ENCODE measurements at regions not wholly inside any gene's neighbourhood (a gene's known extent, or its start where the extent isn't known, plus 50 kb on each side); places are given as distances from the start of the nearest gene placed in this dataset.
"Not testable (repeated sequence)": the region's sequence is repeated elsewhere in the genome, so short reads cannot be mapped to it uniquely, and the experiment has no call there.

- peaks cover 0 to 45% (median 2%) of the 10 kb centered on the region in 7 donors for H3K27me3 ChIP-seq (replicated peaks in 1 of 7)
- peaks cover 4 to 34% (median 25%) of the 10 kb centered on the region in 6 donors for H3K4me1 ChIP-seq
- intact Hi-C loops (cut with DNase I; ENCODE audit: low total_unique reads) = loop anchor here (5.0 kb wide), 1 partner anchor 44 kb away; no protein-coding TSS in a partner anchor
- not testable (repeated sequence) for H3K9me3 ChIP-seq, H3K36me3 ChIP-seq
- peak overlapping the region in 5 of 8 donors; percentile 8 to 55 (median 21) for H3K27ac ChIP-seq
- peak overlapping the region in 1 of 8 donors; percentile 51 for H3K4me3 ChIP-seq
- peak; percentile 82 for DNase-seq
- TF ChIP-seq, protein P1, sequence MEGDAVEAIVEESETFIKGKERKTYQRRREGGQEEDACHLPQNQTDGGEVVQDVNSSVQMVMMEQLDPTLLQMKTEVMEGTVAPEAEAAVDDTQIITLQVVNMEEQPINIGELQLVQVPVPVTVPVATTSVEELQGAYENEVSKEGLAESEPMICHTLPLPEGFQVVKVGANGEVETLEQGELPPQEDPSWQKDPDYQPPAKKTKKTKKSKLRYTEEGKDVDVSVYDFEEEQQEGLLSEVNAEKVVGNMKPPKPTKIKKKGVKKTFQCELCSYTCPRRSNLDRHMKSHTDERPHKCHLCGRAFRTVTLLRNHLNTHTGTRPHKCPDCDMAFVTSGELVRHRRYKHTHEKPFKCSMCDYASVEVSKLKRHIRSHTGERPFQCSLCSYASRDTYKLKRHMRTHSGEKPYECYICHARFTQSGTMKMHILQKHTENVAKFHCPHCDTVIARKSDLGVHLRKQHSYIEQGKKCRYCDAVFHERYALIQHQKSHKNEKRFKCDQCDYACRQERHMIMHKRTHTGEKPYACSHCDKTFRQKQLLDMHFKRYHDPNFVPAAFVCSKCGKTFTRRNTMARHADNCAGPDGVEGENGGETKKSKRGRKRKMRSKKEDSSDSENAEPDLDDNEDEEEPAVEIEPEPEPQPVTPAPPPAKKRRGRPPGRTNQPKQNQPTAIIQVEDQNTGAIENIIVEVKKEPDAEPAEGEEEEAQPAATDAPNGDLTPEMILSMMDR (IDR thresholded peaks at IDR 0.05 in 8 of 11, conservative IDR thresholded peaks at IDR 0.05 in 3 of 11) = peak in 9 of 11 experiments; percentile 25 to 41 (median 31)
- WGBS, 5 donors = 31 to 39% (median 34%) methylated on average over 17 to 19 of the region's 19 CpGs
These were observed 59.4 kb upstream of the CEACAM21 start for GRCh38 chr19:41516292-41517171.

DNA sequence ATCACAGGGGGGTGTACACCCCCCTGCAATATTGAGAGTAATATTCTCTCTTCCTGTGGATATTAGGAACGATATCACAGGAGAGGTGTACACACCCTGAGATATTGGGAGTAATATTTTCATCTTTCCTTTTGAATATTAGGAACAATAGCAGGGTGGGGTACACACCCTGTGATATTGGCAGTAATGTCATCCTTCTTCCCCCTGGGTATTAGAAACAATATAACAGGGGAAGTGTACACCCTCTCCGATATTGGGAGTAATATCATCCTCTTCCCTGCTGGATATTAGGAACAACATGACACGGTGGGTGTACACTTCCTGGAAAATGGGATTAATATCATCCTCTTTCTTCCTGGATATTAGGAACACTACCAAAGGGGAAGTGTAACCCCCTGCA lies 57.8 kb upstream of the CEACAM21 start:
- Histone ChIP-seq H3K9me3 (no peaks in the 10 kb centered on the region), H3K36me3 (no peaks in the 10 kb centered on the region), H3K4me3 (no peak overlapping the region), H3K27me3 (replicated peaks in 1 of 7) (peaks cover 0 to 51% (median 3%) of the 10 kb centered on the region in 7 donors), H3K27ac (no peak overlapping the region), H3K4me1 (peaks cover 8 to 50% (median 40%) of the 10 kb centered on the region in 6 donors)
- WGBS, 5 donors = 64 to 85% (median 77%) methylated on average over 3 of the region's 3 CpGs
- intact Hi-C loops (cut with DNase I; ENCODE audit: low total_unique reads) = loop anchor here (5.0 kb wide), 1 partner anchor 46 kb away; no protein-coding TSS in a partner anchor
- no peak for DNase-seq
- no peak for TF ChIP-seq POLR2A (IDR thresholded peaks at IDR 0.05)

DNA sequence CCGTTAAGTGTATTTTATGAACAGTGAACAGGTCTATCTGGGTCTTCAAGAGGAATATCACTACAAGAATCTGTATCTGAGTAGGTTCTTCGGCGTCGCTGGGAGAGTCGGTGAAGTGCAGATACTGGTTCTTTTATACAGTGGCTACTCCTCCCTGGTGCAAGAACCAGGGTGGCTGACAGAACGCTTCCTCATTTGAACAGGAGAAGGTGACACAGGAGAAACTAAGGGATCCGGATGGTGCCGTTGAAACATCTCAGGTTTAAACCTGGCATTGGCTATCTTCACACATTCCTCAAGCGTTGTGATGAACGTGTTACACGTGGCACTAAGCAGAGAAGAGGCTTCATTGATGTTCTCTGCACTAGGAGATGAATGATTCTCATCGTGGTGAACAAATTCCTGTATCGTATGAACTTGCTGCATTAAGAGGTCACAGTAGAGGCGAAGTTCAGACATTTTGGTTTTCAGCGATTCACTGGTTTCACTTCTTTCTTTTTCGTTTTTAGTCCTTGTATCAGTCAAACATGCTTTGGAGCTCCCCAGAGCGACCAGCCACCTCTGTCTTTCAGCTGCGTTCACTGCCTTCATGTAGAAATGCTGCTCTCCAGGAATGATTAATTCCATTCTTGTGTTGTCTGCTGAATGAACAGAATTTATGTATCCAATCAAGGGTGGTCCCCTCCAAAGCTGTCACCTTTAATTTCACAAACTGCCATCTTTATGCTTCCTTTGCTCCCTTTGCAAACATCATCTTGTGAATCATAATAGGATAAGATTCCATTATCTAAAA lies 54.6 kb upstream of the CEACAM21 start:
- Histone ChIP-seq H3K27ac (peak overlapping the region; percentile 73 to 94 (median 90)), H3K4me3 (peak overlapping the region; percentile 19 to 66 (median 35)), H3K27me3 (replicated peaks in 1 of 7) (peaks cover 0 to 30% (median 3%) of the 10 kb centered on the region in 7 donors), H3K4me1 (peaks cover 8 to 46% (median 36%) of the 10 kb centered on the region in 6 donors)
- TF ChIP-seq POLR2AphosphoS5 (IDR thresholded peaks at IDR 0.05) = peak in 1 of 3 donors; percentile 55
- H3K9me3 ChIP-seq; intact Hi-C loops (cut with DNase I; ENCODE audit: low total_unique reads); DNase-seq; H3K36me3 ChIP-seq: not testable (repeated sequence)
- 38 to 52% (median 40%) methylated on average over 18 of the region's 18 CpGs for WGBS, 5 donors

- no peaks in the 10 kb centered on the region for H3K36me3 ChIP-seq
- H3K27me3 ChIP-seq (replicated peaks in 1 of 7) = peaks cover 0 to 34% (median 0%) of the 10 kb centered on the region in 7 donors
- peak overlapping the region; percentile 19 to 66 (median 35) for H3K4me3 ChIP-seq
- H3K27ac ChIP-seq = peak overlapping the region; percentile 73 to 94 (median 90)
- TF ChIP-seq, protein P1 (IDR thresholded peaks at IDR 0.05 in 8 of 11, conservative IDR thresholded peaks at IDR 0.05 in 3 of 11) = peak in 2 of 11 experiments; percentile 17 to 62
- TF ChIP-seq POLR2A (IDR thresholded peaks at IDR 0.05) = no peak
- peak; percentile 13 to 74 (median 59) for TF ChIP-seq POLR2AphosphoS5 (IDR thresholded peaks at IDR 0.05)
- H3K4me1 ChIP-seq = peaks cover 1 to 40% (median 29%) of the 10 kb centered on the region in 6 donors
- H3K9me3 ChIP-seq = no peaks in the 10 kb centered on the region
- intact Hi-C loops (cut with DNase I; ENCODE audit: low total_unique reads) = no loop called here
- peak; percentile 88 for DNase-seq
- WGBS, 5 donors = 1 to 4% (median 2%) methylated on average over 19 to 58 of the region's 58 CpGs
These were observed 53.9 kb upstream of the CEACAM21 start for GRCh38 chr19:41521931-41522555.

All from spleen (tissue), 11 donors.